ENCODE measurements at regions not wholly inside any gene's neighbourhood (a gene's known extent, or its start where the extent isn't known, plus 50 kb on each side); places are given as distances from the start of the nearest gene placed in this dataset.
"Not testable (repeated sequence)": the region's sequence is repeated elsewhere in the genome, so short reads cannot be mapped to it uniquely, and the experiment has no call there.

- DNase-seq (ENCODE audit: low spot score), result no peak
Observed at GRCh38 chr4:12933760-12934221, 550.3 kb downstream of the RAB28 start.

GRCh38 chr4:12932203-12932788 lies 551.8 kb downstream of the RAB28 start:
- DNase-seq (ENCODE audit: low spot score), result no peak

- no peak for DNase-seq (ENCODE audit: low spot score)
Observed at GRCh38 chr4:12929784-12930183, 554.4 kb downstream of the RAB28 start.

- no peak for DNase-seq (ENCODE audit: low spot score)
Observed at GRCh38 chr4:12928751-12929150, 555.4 kb downstream of the RAB28 start.

GRCh38 chr4:12926189-12927066 lies 557.7 kb downstream of the RAB28 start:
- no peak for DNase-seq (ENCODE audit: low spot score)

GRCh38 chr4:12924728-12925320 lies 559.3 kb downstream of the RAB28 start:
- DNase-seq (ENCODE audit: low spot score), result no peak

- no peak for DNase-seq (ENCODE audit: low spot score)
Observed at GRCh38 chr4:12924253-12924652, 559.9 kb downstream of the RAB28 start.

GRCh38 chr4:12912896-12913418 lies 571.2 kb downstream of the RAB28 start:
- no peak for DNase-seq (ENCODE audit: low spot score)

GRCh38 chr4:12911750-12912358 lies 572.3 kb downstream of the RAB28 start:
- DNase-seq (ENCODE audit: low spot score), result no peak

- DNase-seq (ENCODE audit: low spot score), result not testable (repeated sequence)
Observed at GRCh38 chr4:12903640-12904039, 580.5 kb downstream of the RAB28 start.

GRCh38 chr4:12902735-12903134 lies 581.4 kb downstream of the RAB28 start:
- no peak for DNase-seq (ENCODE audit: low spot score)

GRCh38 chr4:12897954-12898353 lies 586.2 kb downstream of the RAB28 start:
- DNase-seq (ENCODE audit: low spot score), result no peak

GRCh38 chr4:12894062-12894461 lies 590.1 kb downstream of the RAB28 start:
- no peak for DNase-seq (ENCODE audit: low spot score)

- DNase-seq (ENCODE audit: low spot score), result no peak
Observed at GRCh38 chr4:12889054-12889453, 595.1 kb downstream of the RAB28 start.

- DNase-seq (ENCODE audit: low spot score), result no peak
Observed at GRCh38 chr4:12884846-12885796, 599.0 kb downstream of the RAB28 start.

- DNase-seq (ENCODE audit: low spot score), result no peak
Observed at GRCh38 chr4:12881945-12882584, 602.1 kb downstream of the RAB28 start.

GRCh38 chr4:12880844-12881243 lies 603.3 kb downstream of the RAB28 start:
- no peak for DNase-seq (ENCODE audit: low spot score)

- no peak for DNase-seq (ENCODE audit: low spot score)
Observed at GRCh38 chr4:12879496-12879895, 604.6 kb downstream of the RAB28 start.

GRCh38 chr4:12875640-12876243 lies 608.4 kb downstream of the RAB28 start:
- DNase-seq (ENCODE audit: low spot score), result no peak

GRCh38 chr4:12873351-12873750 lies 610.8 kb downstream of the RAB28 start:
- DNase-seq (ENCODE audit: low spot score), result no peak

Data from hepatic stellate cell (primary cell).